SK-N-SH (cell line): ENCODE measurements at regions not wholly inside any gene's neighbourhood (a gene's known extent, or its start where the extent isn't known, plus 50 kb on each side); places are given as distances from the start of the nearest gene placed in this dataset.

Experiments used
- CTCF ChIA-PET: fragments of 300-600, 350-600 bp; formaldehyde crosslinking; extraction: SDS; loops from one replicate; lab custom pipeline; 2021; lab: Yijun Ruan, JAX
- POLR2A ChIA-PET: fragments of 350-600 bp; sonication (Branson Sonifier 250); formaldehyde crosslinking; extraction: SDS; loops from one replicate; lab custom pipeline; 2020; ENCODE audit warnings: antibody characterized with exemption, inconsistent platforms; lab: Yijun Ruan, JAX
- DNase-seq: peaks from one replicate; pipeline ENCODE4 v3.0.0; 2012
- H2AFZ ChIP-seq: fragments of 200-600 bp; sonication (generic); 2 replicates; pipeline ENCODE4 v1.8.1; 2016; ENCODE audit warnings: antibody characterized with exemption, mild to moderate bottlenecking, low read depth
- H3F3A ChIP-seq: fragments of 200-600 bp; sonication (generic); replicated peaks from 2 replicates; pipeline ENCODE3; 2016; ENCODE audit warnings: antibody characterized with exemption, mild to moderate bottlenecking; ENCODE audit not compliant: insufficient read depth
- H3K27ac ChIP-seq, 2 experiments: fragments of 200-500 bp in 1 of 2; fragments of 200-600 bp in 1 of 2; sonication (Bioruptor generic) in 1 of 2; sonication (generic), shearing (Covaris generic) in 1 of 2; 2 replicates each; pipeline versions ENCODE4 v1.5.1 to v1.6.1; 2014 to 2016; ENCODE audit warnings: low read depth in 2 of 2, inconsistent platforms in 1 of 2, low read length in 1 of 2, mild to moderate bottlenecking in 1 of 2, mixed read lengths in 1 of 2
- H3K27me3 ChIP-seq: fragments of 200-600 bp; sonication (generic), shearing (Covaris generic); 2 replicates; pipeline ENCODE4 v1.6.1; 2016; ENCODE audit warnings: mixed run types; ENCODE audit not compliant: insufficient read depth
- H3K36me3 ChIP-seq, 2 experiments: fragments of 200-500 bp in 1 of 2; fragments of 200-600 bp in 1 of 2; sonication (Bioruptor generic) in 1 of 2; sonication (generic) in 1 of 2; replicated peaks in 1 of 2; 2 replicates each; pipeline versions ENCODE3 to v1.5.1; 2014 to 2016; ENCODE audit warnings: low read length in 1 of 2, mild to moderate bottlenecking in 1 of 2; ENCODE audit not compliant: insufficient read depth in 2 of 2, control insufficient read depth in 1 of 2
- H3K4me1 ChIP-seq, 2 experiments: fragments of 200-500 bp in 1 of 2; fragments of 200-600 bp in 1 of 2; sonication (Bioruptor generic) in 1 of 2; sonication (generic), shearing (Covaris generic) in 1 of 2; 2 replicates each; pipeline versions ENCODE4 v1.5.1 to v1.6.1; 2014 to 2016; ENCODE audit warnings: low read depth in 1 of 2, low read length in 1 of 2, mixed run types in 1 of 2; ENCODE audit not compliant: insufficient read depth in 2 of 2, control insufficient read depth in 1 of 2
- H3K4me2 ChIP-seq: fragments of 200-600 bp; sonication (generic), shearing (Covaris generic); 2 replicates; pipeline ENCODE4 v1.6.1; 2017; ENCODE audit warnings: mixed run types
- H3K4me3 ChIP-seq, 2 experiments: fragments of 200-500 bp in 1 of 2; fragments of 200-600 bp in 1 of 2; sonication (Bioruptor generic) in 1 of 2; sonication (generic), shearing (Covaris generic) in 1 of 2; 2 replicates each; pipeline versions ENCODE4 v1.5.1 to v1.8.1; 2014 to 2016; ENCODE audit warnings: low read depth in 2 of 2, inconsistent platforms in 1 of 2, low read length in 1 of 2, mild to moderate bottlenecking in 1 of 2, mixed read lengths in 1 of 2, moderate library complexity in 1 of 2
- H3K79me2 ChIP-seq: fragments of 200-600 bp; sonication (generic); 2 replicates; pipeline ENCODE4 v1.8.1; 2017; ENCODE audit warnings: mild to moderate bottlenecking; ENCODE audit not compliant: insufficient read depth
- H3K9ac ChIP-seq: fragments of 200-600 bp; sonication (generic); 2 replicates; pipeline ENCODE4 v1.6.1; 2017; ENCODE audit warnings: mixed run types
- H3K9me2 ChIP-seq: fragments of 200-600 bp; sonication (generic); 2 replicates; pipeline ENCODE4 v1.6.1; 2017; ENCODE audit warnings: mixed run types
- H3K9me3 ChIP-seq: fragments of 200-600 bp; sonication (generic); 2 replicates; pipeline ENCODE4 v1.6.1; 2017; ENCODE audit warnings: mixed run types, mild to moderate bottlenecking, moderate library complexity
- H4K20me1 ChIP-seq: fragments of 200-600 bp; sonication (generic); 2 replicates; pipeline ENCODE4 v1.6.1; 2017; ENCODE audit warnings: mild to moderate bottlenecking, mixed run types; ENCODE audit not compliant: insufficient read depth
- CHD2 ChIP-seq: fragments of 150-350 bp; IDR thresholded peaks from 2 replicates; pipeline ENCODE4 v1.6.1; 2018; ENCODE audit warnings: low read length; ENCODE audit not compliant: partially characterized antibody
- ELF1 ChIP-seq: IDR thresholded peaks from 2 replicates; pipeline ENCODE4 v1.4.0; 2012
- EP300 ChIP-seq, 2 experiments: IDR thresholded peaks; 2 replicates each; pipeline versions ENCODE4 v1.4.0 to v1.6.1; 2012; ENCODE audit warnings: borderline replicate concordance in 1 of 2, low read depth in 1 of 2, low read length in 1 of 2
- FOSL2 ChIP-seq: IDR thresholded peaks from 2 replicates; pipeline ENCODE4 v1.4.0; 2012; ENCODE audit warnings: low read depth, mild to moderate bottlenecking, moderate library complexity, borderline replicate concordance
- FOXM1 ChIP-seq: IDR thresholded peaks from 2 replicates; pipeline ENCODE4 v1.4.0; 2012; ENCODE audit warnings: low read depth, mild to moderate bottlenecking
- GATA2 ChIP-seq: sonication (generic); formaldehyde crosslinking; IDR thresholded peaks from 2 replicates; pipeline ENCODE4 v1.5.0; 2020; ENCODE audit warnings: mild to moderate bottlenecking, missing genetic modification reagents
- IRF3 ChIP-seq: fragments of 150-350 bp; IDR thresholded peaks from 2 replicates; pipeline ENCODE4 v1.6.1; 2016; ENCODE audit warnings: mild to moderate bottlenecking, low read depth, low read length
- NRF1 ChIP-seq: IDR thresholded peaks from 2 replicates; pipeline ENCODE4 v1.6.1; 2012; ENCODE audit warnings: low read depth, mild to moderate bottlenecking, low read length
- POLR2AphosphoS5 ChIP-seq: IDR thresholded peaks from 2 replicates; pipeline ENCODE4 v1.6.1; 2012; ENCODE audit warnings: low read depth, low read length
- RAD21 ChIP-seq: IDR thresholded peaks from 2 replicates; pipeline ENCODE4 v1.6.1; 2012; ENCODE audit warnings: mild to moderate bottlenecking, low read length
- RCOR1 ChIP-seq: fragments of 150-350 bp; IDR thresholded peaks from 2 replicates; pipeline ENCODE4 v1.6.1; 2017; ENCODE audit warnings: antibody characterized with exemption, low read length
- RFX5 ChIP-seq: IDR thresholded peaks from 2 replicates; pipeline ENCODE4 v1.6.1; 2012; ENCODE audit warnings: mild to moderate bottlenecking, improper control_type of control experiment, low read length
- SIN3A ChIP-seq: IDR thresholded peaks from 2 replicates; pipeline ENCODE4 v1.6.1; 2012; ENCODE audit warnings: low read depth, mild to moderate bottlenecking, low read length, moderate library complexity, borderline replicate concordance
- TCF12 ChIP-seq: IDR thresholded peaks from 2 replicates; pipeline ENCODE4 v1.4.0; 2012
- TEAD4 ChIP-seq: IDR thresholded peaks from 2 replicates; pipeline ENCODE4 v1.4.0; 2012; ENCODE audit warnings: mild to moderate bottlenecking, borderline replicate concordance; ENCODE audit not compliant: insufficient read depth
- WGBS: methylation state at CpG from one replicate; pipeline ENCODE4 v1.1.6; 2017; ENCODE audit warnings: low lambda C conversion rate; 5-methylcytosine and 5-hydroxymethylcytosine counted together
- TF ChIP-seq, protein P1 (sequence below): IDR thresholded peaks from 2 replicates; pipeline ENCODE4 v1.4.0; 2012; ENCODE audit warnings: low read depth, borderline replicate concordance
- TF ChIP-seq, protein P2 (sequence below): IDR thresholded peaks from 2 replicates; pipeline ENCODE4 v1.4.0; 2012; ENCODE audit warnings: low read depth, borderline replicate concordance

DNA sequence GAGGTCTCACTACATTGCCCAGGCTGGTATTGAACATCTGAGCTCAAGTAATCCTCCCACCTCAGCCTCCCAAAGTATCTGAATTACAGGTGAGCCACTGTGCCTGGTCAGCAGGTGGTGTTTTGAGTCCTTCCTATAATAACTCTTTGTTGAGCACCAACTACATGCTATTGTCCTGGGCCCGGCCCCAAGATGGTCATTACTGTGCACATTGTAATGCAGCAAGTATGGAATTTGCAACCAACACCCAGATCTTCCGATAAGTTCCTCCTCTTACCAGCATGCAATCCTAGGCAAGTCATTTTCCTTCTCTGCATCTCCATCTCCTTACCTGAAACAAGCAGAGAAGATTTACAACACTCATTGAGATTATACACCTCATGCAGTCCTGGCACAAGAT is 510.3 kb upstream of the KLF4 start:
- no peaks in the 10 kb centered on the region for H4K20me1 ChIP-seq
- H3K4me3 ChIP-seq = no peak overlapping the region
- no peak overlapping the region for H3K4me2 ChIP-seq
- peaks cover 22% of the 10 kb centered on the region; the same call in 1 of the 2 replicates for H3K27me3 ChIP-seq
- no peaks in the 10 kb centered on the region for H3K79me2 ChIP-seq
- ChIA-PET POLR2A (no interaction called here), CTCF (no interaction called here)
- TF ChIP-seq TCF12 (no peak), GATA2 (CRISPR knock-in tag) (no peak), EP300 (IDR thresholded peaks at IDR 0.05; ENCODE audit: borderline replicate concordance in 1 of 2, low read depth in 1 of 2, low read length in 1 of 2) (no peak), RAD21 (no peak), RCOR1 (no peak), ELF1 (no peak), TEAD4 (no peak), CHD2 (no peak), IRF3 (no peak), SIN3A (no peak), POLR2AphosphoS5 (no peak)
- TF ChIP-seq, protein P1, sequence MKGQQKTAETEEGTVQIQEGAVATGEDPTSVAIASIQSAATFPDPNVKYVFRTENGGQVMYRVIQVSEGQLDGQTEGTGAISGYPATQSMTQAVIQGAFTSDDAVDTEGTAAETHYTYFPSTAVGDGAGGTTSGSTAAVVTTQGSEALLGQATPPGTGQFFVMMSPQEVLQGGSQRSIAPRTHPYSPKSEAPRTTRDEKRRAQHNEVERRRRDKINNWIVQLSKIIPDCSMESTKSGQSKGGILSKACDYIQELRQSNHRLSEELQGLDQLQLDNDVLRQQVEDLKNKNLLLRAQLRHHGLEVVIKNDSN = no peak
- TF ChIP-seq, protein P2, sequence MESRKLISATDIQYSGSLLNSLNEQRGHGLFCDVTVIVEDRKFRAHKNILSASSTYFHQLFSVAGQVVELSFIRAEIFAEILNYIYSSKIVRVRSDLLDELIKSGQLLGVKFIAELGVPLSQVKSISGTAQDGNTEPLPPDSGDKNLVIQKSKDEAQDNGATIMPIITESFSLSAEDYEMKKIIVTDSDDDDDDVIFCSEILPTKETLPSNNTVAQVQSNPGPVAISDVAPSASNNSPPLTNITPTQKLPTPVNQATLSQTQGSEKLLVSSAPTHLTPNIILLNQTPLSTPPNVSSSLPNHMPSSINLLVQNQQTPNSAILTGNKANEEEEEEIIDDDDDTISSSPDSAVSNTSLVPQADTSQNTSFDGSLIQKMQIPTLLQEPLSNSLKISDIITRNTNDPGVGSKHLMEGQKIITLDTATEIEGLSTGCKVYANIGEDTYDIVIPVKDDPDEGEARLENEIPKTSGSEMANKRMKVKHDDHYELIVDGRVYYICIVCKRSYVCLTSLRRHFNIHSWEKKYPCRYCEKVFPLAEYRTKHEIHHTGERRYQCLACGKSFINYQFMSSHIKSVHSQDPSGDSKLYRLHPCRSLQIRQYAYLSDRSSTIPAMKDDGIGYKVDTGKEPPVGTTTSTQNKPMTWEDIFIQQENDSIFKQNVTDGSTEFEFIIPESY = no peak
- no peaks in the 10 kb centered on the region for H3K9me2 ChIP-seq
- 29% methylated on average over 2 of the region's 2 CpGs for WGBS
- no peak for DNase-seq
- H3K36me3 ChIP-seq = no peaks in the 10 kb centered on the region
- H3K4me1 ChIP-seq = no peaks in the 10 kb centered on the region
- H3F3A ChIP-seq = no peaks in the 10 kb centered on the region
- H3K27ac ChIP-seq = no peak overlapping the region
- no peak overlapping the region for H3K9ac ChIP-seq
- no peak overlapping the region for H2AFZ ChIP-seq
- no peaks in the 10 kb centered on the region for H3K9me3 ChIP-seq

- Histone ChIP-seq H3K36me3 (no peaks in the 10 kb centered on the region), H3K9me3 (no peaks in the 10 kb centered on the region), H3K79me2 (no peaks in the 10 kb centered on the region), H3K27me3 (peaks cover 22% of the 10 kb centered on the region; the same call in 1 of the 2 replicates), H3K27ac (no peak overlapping the region), H4K20me1 (no peaks in the 10 kb centered on the region), H3K4me1 (no peaks in the 10 kb centered on the region), H3K9ac (no peak overlapping the region), H3K9me2 (no peaks in the 10 kb centered on the region), H3K4me3 (no peak overlapping the region), H3K4me2 (no peak overlapping the region), H2AFZ (no peak overlapping the region), H3F3A (no peaks in the 10 kb centered on the region)
- POLR2A ChIA-PET = no interaction called here
- 19% methylated on average over 5 of the region's 5 CpGs for WGBS
- CTCF ChIA-PET = interaction anchor here (0.5 to 0.8 kb wide), 2 partner anchors 55 to 102 kb away, joined by 3 read pairs; no protein-coding TSS in a partner anchor
- TF ChIP-seq RCOR1 (no peak), RFX5 (no peak), NRF1 (no peak), GATA2 (CRISPR knock-in tag) (no peak), TCF12 (no peak), CHD2 (no peak), ELF1 (no peak), FOSL2 (no peak), FOXM1 (no peak)
- TF ChIP-seq, protein P2 = no peak
- TF ChIP-seq, protein P1 = no peak
- DNase-seq = no peak
Observed at GRCh38 chr9:107999011-107999410, 509.4 kb upstream of the KLF4 start.
